GM21717 (cell line): ENCODE measurements at regions not wholly inside any gene's neighbourhood (a gene's known extent, or its start where the extent isn't known, plus 50 kb on each side); places are given as distances from the start of the nearest gene placed in this dataset.
"Not testable (repeated sequence)": the region's sequence is repeated elsewhere in the genome, so short reads cannot be mapped to it uniquely, and the experiment has no call there.

ENCODE experiments used
- ATAC-seq: cut with Tn5 transposase; IDR thresholded peaks from one replicate; pipeline ENCODE4 v1.9.1; 2021; ENCODE audit warnings: mild to moderate bottlenecking, moderate library complexity; ENCODE audit not compliant: unreplicated experiment

DNA sequence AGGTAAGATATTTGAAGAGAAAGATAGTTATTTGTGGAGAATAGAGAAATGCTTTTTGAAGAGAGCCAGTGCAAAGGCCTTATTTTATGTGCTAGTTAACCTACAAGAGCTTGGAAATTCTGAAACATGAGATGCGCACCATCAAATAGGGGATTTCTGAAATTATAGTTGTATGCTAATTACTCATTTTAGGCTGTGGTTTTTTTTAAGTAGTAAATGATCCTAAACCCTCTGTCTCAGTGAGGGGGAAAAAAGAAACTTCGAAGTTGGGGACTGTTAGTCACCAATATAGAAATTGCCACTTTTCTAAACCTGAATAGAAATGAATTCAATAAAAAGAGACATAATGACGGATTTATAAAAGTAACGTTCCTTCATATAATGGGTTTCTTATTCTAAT lies 119.3 kb upstream of the MDFIC start:
- ATAC-seq = no peak

DNA sequence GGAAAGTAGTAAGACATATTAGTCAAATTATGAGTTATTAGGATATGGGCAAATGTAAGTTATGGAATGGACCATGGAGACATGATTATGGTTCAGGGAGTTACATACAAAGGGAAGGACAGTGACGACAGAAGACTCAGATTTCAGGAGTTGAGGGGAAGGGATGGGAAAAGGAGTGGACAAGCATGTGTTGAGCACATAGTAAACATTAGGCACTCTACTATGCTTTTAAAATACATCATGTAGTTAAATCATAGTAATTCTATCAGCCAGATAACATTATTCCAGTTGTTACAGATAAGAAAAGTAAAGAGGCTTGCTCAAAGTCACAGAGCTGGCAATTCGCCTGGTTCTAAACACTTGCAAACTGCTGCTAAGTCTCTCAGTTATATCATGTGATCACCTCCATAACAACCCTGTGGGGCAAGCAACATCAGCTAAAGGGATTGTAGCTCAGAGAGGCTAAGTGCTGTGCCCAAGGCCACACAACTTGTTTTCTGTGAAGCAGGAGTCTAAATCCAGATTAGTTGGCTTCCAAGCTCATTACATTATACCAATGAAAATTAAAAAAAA lies 115.2 kb upstream of the MDFIC start:
- ATAC-seq = no peak

DNA sequence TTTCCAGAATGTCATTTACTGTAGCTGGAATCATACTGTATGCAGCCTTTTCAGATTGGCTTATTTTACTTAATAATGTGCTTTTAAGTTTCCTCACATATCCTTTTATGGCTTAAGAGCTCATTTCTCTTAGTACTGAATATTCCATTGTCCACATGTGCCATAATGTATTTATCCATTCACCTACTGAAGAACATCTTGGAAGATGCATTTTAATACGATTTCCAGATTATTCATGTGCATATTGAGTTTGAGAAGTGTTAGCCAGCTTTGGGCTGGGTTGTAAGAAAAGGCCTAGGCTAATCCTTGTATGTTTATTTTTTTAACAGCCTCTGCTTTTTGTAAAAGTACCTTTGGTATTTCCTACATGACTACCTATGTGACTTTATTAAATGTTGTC lies 109.3 kb upstream of the MDFIC start:
- no peak for ATAC-seq

DNA sequence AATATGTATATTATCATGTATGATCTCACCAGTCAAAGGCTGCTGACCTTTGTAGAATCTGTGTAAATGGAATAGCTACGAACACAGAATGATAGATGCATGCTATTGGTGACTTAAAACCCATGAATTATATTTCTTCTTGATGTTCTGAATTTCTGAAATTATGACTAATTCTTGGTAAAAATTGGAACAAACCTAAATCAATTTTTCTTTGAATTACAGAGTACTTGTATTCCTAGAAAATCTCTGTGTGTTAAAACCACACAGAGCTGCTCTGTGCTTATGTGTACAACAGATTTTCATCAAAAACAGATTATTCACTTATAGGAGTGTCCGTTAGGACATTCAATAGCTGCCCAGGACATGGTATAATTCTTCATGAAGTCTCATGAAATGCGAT lies 108.3 kb upstream of the MDFIC start:
- no peak for ATAC-seq

DNA sequence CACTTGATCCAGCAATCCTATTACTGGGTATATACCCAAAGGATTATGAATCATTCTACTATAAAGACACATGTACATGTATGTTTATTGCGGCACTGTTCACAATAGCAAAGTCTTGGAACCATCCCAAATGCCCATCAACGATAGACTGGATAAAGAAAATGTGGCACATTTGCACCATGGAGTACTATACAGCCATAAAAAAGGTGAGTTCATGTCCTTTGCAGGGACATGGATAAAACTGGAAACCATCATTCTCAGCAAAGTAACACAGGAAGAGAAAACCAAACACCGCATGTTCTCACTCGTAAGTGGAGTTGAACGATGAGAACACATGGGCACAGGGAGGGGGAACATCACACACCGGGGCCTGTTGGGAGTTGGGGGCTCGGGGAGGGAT lies 104.9 kb upstream of the MDFIC start:
- not testable (repeated sequence) for ATAC-seq

DNA sequence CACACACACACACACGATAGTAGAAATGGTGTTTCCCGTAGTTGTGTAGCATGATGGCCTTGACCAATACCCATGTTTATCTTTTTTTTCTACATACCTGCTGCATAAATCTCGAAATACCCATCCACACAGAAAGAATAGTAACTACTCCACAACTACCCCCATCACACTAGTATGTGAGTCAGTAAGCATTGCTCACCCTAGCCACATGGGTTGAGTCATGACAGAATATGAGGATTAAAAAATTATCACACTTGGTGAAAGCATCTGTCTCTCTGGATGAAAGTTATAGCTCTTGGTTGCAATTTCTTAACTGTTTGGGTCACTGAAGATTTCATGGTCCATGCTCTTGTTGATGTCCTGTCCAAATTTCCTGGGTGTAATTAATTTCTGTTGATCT lies 103.4 kb upstream of the MDFIC start:
- no peak for ATAC-seq

DNA sequence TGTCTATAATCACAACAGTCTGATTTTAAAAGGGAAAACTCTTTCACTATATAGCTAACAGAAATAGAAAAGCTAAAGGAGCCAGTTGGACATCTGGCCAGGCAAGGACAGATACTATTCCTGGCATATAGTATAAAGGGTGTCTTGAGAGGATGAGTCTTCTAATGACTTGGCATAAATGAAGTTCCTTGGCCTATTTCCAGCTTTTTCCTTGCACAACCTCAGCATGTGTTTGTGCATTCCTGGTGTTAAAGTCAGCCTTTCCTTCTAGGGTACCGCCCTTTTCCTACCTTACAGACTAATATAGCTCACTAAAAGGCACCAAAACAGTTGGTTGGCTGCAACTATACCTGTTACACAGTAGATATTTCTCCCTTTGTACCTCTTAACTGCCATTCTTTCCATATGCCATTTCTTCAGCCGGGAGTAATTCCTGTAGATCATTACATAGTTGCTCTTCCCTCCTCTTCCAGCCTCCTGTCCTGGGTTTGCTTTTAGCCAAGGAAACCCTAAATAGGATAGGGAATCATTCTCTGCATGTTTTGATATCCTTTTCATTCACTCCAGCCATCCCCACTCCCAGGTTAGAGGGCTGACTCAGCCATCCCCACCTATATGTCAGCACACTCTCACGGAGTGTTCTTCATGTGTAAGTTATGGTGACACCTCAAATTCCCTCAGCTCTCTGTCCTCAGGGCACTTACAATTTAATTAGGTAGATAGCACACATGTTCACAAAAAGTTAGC lies 102.1 kb upstream of the MDFIC start:
- no peak for ATAC-seq

DNA sequence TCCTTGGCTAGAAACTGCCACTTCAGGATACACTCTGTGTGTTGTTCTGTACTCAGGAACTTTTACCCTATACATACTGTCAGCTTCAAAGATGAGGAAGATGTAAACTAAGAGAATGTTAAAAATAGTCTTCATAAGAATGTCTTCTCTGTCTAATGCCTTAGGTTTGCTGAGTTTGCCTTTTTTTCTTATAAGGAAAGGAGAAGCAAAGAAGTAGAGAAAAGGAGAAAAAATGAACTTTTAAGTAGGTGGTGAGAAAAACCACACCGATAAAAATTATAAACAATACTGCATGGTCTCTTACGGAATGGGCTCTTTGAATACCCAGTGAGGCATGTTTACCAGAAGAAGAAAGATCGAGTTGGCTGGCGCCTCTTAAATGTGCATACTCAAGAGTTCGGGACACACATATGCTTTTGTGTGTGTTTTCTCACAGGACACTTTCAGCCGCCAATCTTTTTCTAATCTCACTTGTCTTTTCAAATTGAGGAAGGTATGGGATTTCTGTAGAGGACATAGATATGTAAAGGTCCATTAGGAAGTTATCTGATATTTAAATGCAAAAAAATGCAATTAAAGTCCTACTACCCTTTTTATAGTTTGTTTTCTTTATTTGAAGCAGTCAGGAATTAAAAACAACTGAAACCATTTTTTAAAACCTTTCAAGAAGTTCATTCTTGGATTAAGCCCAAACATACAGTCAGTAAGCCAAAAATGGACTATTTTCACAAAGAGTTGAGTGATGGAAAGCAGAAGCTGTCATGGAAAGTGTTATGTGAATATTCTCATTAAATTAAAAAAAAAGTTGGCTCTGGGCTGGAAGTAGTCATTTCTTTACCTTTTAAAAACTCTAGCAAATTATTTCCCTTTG lies 100.6 kb upstream of the MDFIC start:
- ATAC-seq = no peak

DNA sequence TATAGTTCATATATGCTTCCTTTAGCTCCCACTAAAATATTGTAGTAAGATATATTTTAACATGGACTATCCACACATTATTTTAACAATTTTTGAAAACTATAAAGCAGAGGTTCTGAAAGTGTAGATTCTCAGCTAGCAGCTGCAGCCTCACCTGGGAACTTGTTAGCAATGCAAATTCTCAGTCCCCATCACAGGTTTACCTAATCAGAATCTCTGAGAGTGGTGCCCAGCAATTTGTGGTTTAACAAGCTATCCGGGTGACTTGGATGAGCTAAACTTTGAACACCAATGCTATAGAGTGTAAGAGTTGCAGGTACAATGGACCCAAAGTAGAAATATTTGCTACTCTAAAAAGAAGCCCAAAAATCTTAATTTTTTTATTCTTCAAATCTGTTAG lies 99.8 kb upstream of the MDFIC start:
- no peak for ATAC-seq

DNA sequence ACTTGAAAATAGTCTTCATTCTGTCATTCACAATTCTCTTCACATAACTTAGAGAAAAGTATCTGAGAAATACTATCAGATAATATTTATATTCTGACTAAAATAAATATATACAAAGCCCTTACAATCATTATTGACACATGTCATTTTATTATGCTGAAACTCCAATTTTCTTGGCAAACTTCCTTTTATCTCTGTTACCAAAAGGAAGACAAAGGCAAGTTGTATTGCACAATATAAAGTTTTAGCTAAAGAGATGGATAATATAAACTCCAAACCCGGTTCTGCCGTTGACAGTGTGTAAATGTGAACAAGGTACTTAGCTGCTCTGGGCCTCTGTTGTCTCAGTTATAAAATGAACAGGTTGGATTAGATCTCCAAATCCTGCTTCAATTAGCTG lies 99.0 kb upstream of the MDFIC start:
- no peak for ATAC-seq

DNA sequence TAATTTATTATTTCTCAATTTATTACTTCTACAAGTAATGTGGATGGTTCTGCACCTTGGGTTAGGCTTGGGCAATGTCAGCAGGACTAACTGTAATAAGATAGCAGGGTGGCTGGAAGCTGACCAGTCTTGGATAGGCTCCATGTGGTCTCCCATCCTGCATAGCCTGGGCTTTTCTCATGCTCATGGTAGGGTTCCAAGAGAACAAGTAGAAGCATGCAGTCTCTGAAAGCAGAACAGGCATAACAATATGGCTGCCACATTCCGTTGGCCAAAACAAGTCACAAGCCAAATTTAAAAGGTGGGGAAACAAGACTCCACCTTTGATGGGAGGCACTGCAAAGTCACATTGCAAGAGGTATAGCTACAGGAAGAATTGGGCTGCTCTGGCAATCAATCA lies 98.6 kb upstream of the MDFIC start:
- ATAC-seq = no peak

DNA sequence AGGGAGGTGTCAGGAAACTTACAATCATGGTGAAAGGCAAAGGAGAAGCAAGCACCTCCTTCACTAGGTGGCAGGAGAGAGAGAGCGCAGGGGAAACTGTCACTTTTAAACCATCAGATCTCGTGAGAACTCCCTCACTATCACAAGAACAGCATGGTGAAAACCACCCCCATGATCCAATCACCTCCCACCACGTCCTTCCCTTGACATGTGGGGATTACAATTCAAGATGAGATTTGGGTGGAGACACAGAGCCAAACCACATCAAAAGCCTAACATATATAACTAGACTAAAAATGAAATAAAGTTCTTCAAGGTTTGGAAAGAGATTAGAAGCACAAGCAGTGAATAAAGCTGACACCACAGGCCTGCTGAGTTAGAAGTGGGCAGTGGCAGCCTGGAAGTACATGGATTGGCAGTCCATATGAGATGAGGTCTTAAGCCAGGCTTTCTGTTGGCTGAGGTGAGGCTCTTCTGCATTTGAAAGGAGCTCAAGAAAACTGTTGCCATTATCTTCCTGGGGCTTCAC lies 96.4 kb upstream of the MDFIC start:
- no peak for ATAC-seq

DNA sequence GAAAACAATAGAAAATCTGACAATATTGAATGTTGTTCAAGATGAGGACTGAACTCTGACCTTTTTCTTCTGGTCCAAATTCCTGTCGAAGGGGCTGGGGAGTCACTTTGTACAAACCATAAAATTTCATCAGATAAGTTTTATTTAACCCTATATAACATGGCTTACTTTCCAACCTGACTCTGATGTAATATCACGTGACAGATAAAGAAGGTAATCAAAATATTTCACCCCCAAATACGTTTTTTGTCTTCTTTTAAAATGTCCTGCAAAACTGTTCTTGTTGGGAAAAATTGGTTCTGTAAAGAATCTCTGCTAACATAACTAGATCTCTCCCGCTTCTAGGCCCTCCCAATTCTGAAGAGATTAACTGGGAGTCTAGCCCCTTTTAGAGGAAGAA lies 90.9 kb upstream of the MDFIC start:
- ATAC-seq = no peak

DNA sequence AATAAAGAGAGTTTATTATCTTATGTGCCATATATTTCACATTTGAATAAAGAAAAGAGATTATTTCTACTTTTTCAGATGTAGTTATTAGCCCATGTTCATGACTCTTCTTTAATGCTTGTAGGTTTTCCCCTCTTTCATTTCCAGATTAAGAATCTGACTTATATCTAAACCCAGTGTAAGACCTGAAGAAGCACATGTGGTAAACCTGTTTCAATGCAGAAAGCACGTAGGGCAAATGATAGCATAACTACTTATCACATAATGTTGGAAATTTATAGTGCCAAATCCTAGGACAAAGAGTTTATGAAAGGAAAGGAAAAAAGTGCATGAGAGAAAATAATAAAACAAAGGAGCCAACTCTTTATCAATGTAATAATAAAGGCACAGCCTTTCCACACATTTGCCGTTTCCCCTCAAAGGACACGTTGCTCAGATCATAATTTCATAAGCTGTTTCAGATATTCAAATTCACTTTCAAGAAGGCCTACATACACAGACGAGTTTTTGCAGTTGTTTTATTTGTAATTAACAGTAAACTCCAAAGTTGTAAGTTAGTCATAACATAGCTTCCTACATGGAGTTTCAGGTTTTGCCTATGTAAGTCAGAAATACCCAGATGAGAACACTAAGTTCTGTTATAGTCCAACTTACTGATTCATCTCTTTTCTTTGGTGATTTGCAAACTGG lies 88.8 kb upstream of the MDFIC start:
- ATAC-seq = peak; percentile 95

DNA sequence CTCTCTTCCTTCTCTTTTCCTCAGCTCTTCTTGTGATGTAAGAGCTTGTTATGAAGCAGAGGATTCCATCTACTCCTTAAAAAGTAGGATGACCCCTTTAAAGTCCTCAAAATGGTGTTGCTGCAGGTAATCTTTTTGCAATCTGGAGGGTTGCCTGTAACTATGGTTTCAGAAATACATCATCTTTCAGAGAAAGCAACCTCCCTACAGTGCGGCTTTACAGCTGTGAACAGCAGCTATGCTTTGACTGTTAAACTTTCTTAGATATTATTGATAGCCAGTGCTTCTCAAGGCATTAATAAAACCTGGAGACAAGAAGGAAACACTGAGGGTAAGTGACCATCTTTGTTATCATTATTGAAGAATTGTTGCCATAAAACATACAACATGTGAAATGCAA lies 86.6 kb upstream of the MDFIC start:
- ATAC-seq = no peak

DNA sequence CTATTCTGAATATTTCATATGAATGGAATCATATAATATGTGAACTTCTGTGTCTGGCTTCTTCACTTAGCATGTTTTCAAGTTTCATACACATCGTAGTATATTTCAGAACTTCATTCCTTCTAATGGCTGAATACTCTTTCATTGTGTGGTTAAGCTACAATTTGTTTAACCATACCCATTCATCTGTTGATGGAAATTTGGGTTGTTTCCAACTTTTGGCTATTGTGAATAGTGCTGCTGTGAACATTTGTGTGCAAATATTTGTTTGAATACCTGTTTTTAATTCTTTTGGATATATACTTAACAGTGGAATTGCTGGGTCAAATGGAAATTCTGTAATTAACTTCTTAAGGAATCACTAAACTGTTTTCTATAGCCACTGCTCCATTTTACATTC lies 86.0 kb upstream of the MDFIC start:
- no peak for ATAC-seq

DNA sequence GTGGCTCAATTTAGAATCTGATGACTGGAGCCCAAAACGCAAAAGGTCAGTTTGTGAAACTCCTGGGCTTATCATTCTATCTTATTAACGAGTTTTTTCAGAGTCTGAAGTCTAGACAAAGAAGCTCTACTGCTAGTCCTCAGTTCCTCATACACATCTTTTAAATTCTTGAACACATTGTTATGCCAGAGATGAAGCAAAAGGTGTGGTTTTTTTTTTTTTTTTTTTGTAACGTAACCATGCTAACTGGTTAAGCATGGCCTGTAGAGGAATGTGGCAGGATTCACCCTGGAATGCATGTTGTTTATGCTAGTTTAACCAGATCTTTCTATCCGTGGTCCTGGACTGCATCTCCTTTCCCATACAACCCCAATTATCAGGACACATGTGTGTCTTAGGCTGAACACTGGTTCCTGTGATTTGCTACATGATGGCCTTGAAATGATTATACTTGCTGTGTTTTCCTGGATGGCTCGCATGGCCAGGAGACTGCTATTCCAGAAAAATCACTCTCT lies 79.3 kb upstream of the MDFIC start:
- no peak for ATAC-seq

DNA sequence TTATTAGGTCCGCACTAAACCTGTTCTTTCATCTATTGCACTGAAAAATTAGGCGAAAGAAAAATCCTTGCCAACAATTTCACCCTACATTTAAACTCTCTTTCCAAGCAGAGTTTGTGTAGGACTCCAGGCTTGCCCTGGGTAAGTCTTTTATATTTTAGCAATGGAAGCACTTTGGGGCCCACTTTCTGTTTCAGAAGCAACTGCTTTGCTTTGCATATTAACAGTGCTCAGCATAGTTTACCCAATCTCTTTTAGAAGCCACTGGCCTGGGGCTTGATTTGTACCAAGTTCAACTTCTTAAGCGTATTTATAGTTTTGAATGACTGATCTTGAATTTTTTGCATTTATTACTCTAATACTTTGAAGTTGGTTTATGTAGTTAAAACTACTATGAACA lies 78.8 kb upstream of the MDFIC start:
- ATAC-seq = peak; percentile 78

DNA sequence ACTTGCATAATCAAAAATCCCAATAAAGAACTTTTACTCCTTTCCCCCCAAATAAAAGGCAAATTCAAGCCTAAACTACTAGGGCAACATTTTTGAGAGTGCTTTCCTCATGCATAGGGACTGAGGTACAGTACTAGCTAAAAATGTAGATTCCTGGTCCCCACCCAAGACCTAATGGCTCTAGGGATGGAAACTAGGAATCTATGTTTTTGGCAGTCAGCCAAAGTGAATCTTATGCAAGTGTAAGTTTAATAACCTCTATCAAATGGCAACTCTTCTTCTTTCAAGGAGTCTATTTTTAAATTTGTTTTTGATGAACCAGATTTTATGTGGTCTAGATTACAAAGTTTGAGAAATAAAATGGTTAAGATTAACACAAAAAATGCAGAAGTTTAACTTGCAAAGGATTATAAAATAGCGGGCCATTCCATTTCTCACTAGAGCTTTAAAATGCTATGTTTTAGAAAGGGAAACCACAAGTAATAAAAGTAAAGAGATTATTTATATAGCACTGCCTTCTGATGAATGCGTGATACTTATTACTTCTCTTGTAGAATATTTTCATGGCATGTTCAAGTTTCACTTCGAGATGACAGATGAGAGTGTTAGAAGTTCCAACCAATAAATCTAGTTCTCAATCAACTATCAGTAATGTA lies 70.4 kb upstream of the MDFIC start:
- ATAC-seq = no peak

DNA sequence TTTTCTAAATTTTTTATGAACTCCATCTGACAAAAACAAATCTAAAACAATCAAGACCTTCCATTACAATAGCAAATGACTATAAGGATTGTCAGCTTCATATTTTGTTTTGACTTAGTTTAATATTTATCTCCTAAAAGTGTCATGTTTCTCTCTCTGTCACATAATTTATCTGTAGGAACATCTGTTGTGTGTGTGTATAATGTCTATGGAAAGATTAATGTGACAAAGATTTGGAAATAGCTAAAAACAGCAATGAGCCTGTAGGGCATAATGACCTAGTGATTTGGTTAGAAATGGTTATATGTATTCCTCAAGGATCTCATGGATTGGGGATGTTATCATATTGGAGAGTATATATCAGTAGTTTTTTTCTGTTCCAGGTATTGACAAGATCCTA lies 69.6 kb upstream of the MDFIC start:
- no peak for ATAC-seq

DNA sequence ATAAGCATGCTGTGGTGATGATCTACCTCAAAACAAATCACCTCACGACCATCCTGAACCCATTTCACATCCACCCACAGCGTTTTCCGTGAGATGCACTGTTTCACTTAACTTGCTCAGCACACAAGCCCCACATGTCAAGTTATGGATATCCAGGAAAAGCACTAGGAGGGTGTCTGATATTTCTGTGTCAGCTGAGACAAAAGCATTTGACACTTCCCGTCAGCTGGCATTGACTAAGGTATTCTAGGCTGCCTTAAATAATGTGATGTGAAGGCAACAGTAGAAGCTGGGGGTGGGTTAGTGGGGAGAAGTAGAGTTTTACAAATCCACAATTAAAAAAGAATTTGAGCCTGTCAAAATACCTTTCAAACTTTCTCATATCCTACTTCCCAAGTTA lies 68.7 kb upstream of the MDFIC start:
- no peak for ATAC-seq
